ACC112 (cell line): ENCODE measurements at regions not wholly inside any gene's neighbourhood (a gene's known extent, or its start where the extent isn't known, plus 50 kb on each side); places are given as distances from the start of the nearest gene placed in this dataset.
"Not testable (repeated sequence)": the region's sequence is repeated elsewhere in the genome, so short reads cannot be mapped to it uniquely, and the experiment has no call there.

Experiments used
- H2AFZ ChIP-seq: fragments of 200-600 bp; sonication (generic); one replicate; pipeline ENCODE4 v1.6.0; 2017; ENCODE audit warnings: antibody characterized with exemption, low read length; ENCODE audit not compliant: unreplicated experiment
- H3K27ac ChIP-seq: fragments of 200-600 bp; sonication (generic); 2 replicates; pipeline ENCODE4 v1.5.1; 2014; ENCODE audit warnings: low read depth, mild to moderate bottlenecking, antibody characterized with exemption, low read length, moderate library complexity
- H3K27me3 ChIP-seq: fragments of 200-600 bp; sonication (generic); 2 replicates; pipeline ENCODE4 v1.6.1; 2014; ENCODE audit warnings: mild to moderate bottlenecking, antibody characterized with exemption, low read length, moderate library complexity, mixed read lengths; ENCODE audit not compliant: insufficient read depth
- H3K36me3 ChIP-seq: fragments of 200-600 bp; sonication (generic); 2 replicates; pipeline ENCODE4 v1.6.1; 2016; ENCODE audit warnings: mild to moderate bottlenecking, antibody characterized with exemption, low read length, moderate library complexity, mixed read lengths; ENCODE audit not compliant: insufficient read depth
- H3K4me1 ChIP-seq: fragments of 200-600 bp; sonication (generic); one replicate; pipeline ENCODE4 v1.6.1; 2016; ENCODE audit warnings: low read length, mixed read lengths; ENCODE audit not compliant: insufficient read depth, unreplicated experiment, control insufficient read depth
- H3K4me3 ChIP-seq: fragments of 200-600 bp; sonication (generic); 2 replicates; pipeline ENCODE4 v1.5.1; 2014; ENCODE audit warnings: mild to moderate bottlenecking, low read depth, low read length
- H3K79me2 ChIP-seq: fragments of 200-600 bp; sonication (generic); one replicate; pipeline ENCODE4 v1.6.0; 2016; ENCODE audit warnings: low read length; ENCODE audit not compliant: control insufficient read depth, unreplicated experiment, insufficient read depth

- Histone ChIP-seq H3K4me3 (no peak overlapping the region), H3K27me3 (no peaks in the 10 kb centered on the region), H3K79me2 (no peaks in the 10 kb centered on the region), H2AFZ (no peak overlapping the region), H3K36me3 (no peaks in the 10 kb centered on the region), H3K4me1 (no peaks in the 10 kb centered on the region), H3K27ac (no peak overlapping the region)
Measured at GRCh38 chr18:71075147-71075546, 786.3 kb downstream of the SOCS6 start.

DNA sequence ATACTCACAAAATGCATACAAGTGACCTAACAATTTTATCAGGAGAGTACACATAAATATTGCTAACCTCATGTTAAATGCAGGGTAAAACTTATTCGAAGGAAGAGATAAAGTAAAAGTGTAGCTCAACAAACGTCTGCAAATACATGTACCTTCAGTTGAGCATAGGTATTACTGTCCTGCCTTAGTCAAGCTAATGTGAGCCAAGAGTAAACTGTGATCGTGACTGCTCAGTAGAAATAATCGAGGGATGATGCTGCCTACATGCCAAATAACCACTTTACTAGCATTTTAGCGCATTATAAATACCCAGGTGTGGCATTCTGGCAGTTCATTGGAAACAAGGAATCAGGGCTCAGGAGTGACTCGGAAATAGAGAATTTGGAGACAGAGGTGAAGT is 779.5 kb downstream of the SOCS6 start:
- Histone ChIP-seq H3K36me3 (no peaks in the 10 kb centered on the region), H3K27me3 (no peaks in the 10 kb centered on the region), H3K4me1 (no peaks in the 10 kb centered on the region), H2AFZ (no peak overlapping the region), H3K4me3 (no peak overlapping the region), H3K27ac (no peak overlapping the region), H3K79me2 (no peaks in the 10 kb centered on the region)

- no peaks in the 10 kb centered on the region for H3K79me2 ChIP-seq
- no peaks in the 10 kb centered on the region for H3K36me3 ChIP-seq
- no peak overlapping the region for H3K4me3 ChIP-seq
- H3K27ac ChIP-seq = no peak overlapping the region
- no peaks in the 10 kb centered on the region for H3K4me1 ChIP-seq
- no peaks in the 10 kb centered on the region for H3K27me3 ChIP-seq
- no peak overlapping the region for H2AFZ ChIP-seq
Measured at GRCh38 chr18:71049893-71050292, 761.0 kb downstream of the SOCS6 start.

DNA sequence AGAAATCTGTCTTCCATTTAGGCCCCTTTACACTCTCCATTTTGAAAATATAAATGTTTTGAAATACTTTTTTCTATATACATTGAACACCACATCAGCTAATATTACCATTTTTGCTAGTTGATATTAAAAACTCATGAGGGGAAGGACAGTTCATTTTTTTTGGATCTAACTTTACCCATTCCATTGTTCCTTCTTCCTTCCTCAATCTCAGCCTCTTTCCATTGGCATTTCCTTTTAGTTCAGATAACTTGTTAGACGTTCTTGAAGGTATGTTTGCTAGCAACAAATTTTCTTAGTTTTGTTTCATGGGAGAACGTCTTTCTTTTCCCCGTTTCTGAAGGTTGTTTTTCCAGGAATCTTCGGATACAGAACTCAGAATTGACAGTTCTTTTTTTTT is 759.0 kb downstream of the SOCS6 start:
- Histone ChIP-seq H2AFZ (peak overlapping the region; percentile 49), H3K4me3 (no peak overlapping the region), H3K27ac (no peak overlapping the region), H3K79me2 (no peaks in the 10 kb centered on the region), H3K36me3 (no peaks in the 10 kb centered on the region), H3K27me3 (no peaks in the 10 kb centered on the region), H3K4me1 (no peaks in the 10 kb centered on the region)

GRCh38 chr18:71045331-71046065 is 756.7 kb downstream of the SOCS6 start:
- Histone ChIP-seq H3K36me3 (no peaks in the 10 kb centered on the region), H3K4me1 (no peaks in the 10 kb centered on the region), H3K27ac (no peak overlapping the region), H3K4me3 (no peak overlapping the region), H2AFZ (no peak overlapping the region), H3K27me3 (no peaks in the 10 kb centered on the region), H3K79me2 (no peaks in the 10 kb centered on the region)

- Histone ChIP-seq H2AFZ (no peak overlapping the region), H3K27me3 (no peaks in the 10 kb centered on the region), H3K4me3 (no peak overlapping the region)
Measured at GRCh38 chr18:71040161-71040560, 751.3 kb downstream of the SOCS6 start.

DNA sequence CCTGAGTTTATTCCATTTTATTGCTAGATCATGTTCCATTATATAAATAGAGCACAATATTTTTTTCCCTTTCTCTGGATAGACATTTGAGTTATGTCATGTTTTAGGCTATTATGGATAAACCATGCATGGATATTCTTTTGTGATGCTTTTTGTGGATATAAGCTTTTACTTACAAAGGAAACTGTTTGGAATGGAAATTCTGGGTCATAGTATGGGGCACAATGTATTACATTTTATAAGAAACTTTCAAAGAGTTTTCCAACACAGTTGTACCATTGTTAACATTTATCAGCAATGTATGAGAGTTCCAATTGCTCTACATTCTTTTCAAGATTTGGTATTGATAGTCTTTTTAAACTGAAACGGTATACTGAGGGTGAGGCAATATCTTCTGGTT is 749.4 kb downstream of the SOCS6 start:
- Histone ChIP-seq H3K36me3 (no peaks in the 10 kb centered on the region), H2AFZ (no peak overlapping the region), H3K4me3 (no peak overlapping the region), H3K27ac (peak overlapping the region; percentile 87), H3K4me1 (peaks cover 24% of the 10 kb centered on the region), H3K79me2 (no peaks in the 10 kb centered on the region), H3K27me3 (no peaks in the 10 kb centered on the region)

More at GRCh38 chr18:71040161-71040560, 751.3 kb downstream of the SOCS6 start:
- Histone ChIP-seq H3K79me2 (no peaks in the 10 kb centered on the region), H3K27ac (no peak overlapping the region), H3K36me3 (no peaks in the 10 kb centered on the region), H3K4me1 (peaks cover 18% of the 10 kb centered on the region)

GRCh38 chr18:71036783-71037182 is 747.9 kb downstream of the SOCS6 start:
- Histone ChIP-seq H3K27me3 (no peaks in the 10 kb centered on the region), H2AFZ (peak overlapping the region; percentile 9), H3K27ac (peak overlapping the region; percentile 87), H3K4me1 (peaks cover 24% of the 10 kb centered on the region), H3K79me2 (no peaks in the 10 kb centered on the region), H3K36me3 (no peaks in the 10 kb centered on the region), H3K4me3 (peak overlapping the region; percentile 21; the same call in 1 of the 2 replicates)

DNA sequence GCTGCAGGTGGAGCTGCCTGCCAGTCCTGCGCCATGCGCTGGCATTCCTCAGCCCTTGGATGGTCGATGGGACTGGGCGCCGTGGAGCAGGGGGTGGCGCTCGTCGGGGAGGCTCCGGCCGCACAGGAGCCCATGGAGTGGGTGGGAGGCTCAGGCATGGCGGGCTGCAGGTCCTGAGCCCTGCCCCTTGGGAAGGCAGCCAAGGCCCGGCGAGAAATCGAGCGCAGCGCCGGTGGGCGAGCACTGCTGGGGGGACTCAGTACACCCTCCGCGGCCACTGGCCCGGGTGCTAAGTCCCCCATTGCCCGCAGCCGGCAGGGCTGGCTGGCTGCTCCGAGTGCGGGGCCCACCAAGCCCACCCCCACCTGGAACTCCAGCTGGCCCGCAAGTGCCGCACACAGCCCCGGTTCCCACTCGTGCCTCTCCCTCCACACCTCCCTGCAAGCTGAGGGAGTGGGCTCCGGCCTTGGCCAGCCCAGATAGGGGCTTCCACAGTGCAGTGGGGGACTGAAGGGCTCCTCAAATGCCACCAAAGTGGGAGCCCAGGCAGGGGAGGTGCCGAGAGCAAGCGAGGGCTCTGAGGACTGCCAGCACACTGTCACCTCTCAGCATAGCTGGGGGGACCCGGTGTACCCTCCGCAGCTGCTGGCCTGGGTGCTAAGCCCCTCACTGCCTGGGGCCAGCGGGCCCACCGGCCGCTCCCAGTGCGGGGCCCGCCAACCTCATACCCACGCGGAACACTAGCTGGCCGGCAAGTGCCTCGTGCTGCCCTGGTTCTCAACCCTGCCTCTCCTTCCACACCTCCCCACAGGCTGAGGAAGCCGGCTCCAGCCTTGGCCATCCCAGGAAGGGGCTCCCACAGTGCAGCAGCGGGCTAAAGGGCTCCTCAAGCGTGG is 742.7 kb downstream of the SOCS6 start:
- H3K4me1 ChIP-seq = peaks cover 15% of the 10 kb centered on the region
- not testable (repeated sequence) for H2AFZ ChIP-seq, H3K27me3 ChIP-seq

DNA sequence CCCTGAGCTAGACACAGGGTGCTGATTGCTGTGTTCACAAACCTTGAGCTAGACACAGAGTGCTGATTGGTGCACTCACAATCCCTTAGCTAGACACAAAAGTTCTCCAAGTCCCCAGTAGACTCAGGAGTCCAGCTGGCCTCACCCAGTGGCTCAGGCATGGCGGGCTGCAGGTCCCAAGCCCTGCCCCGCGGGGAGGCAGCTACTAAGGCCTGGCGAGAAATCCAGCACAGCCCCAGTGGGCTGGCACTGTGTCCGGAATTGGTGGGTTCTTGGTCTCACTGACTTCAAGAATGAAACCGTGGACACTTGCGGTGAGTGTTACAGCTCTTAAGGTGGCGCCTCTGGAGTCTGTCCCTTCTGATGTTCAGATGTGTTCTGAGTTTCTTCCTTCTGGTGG is 741.2 kb downstream of the SOCS6 start:
- not testable (repeated sequence) for H3K79me2 ChIP-seq

More for the DNA sequence above, 742.7 kb downstream of the SOCS6 start:
- H3K36me3 ChIP-seq, H3K27ac ChIP-seq, H3K4me3 ChIP-seq, H3K79me2 ChIP-seq: not testable (repeated sequence)

More for the DNA sequence above, 741.2 kb downstream of the SOCS6 start:
- H3K36me3 ChIP-seq, H3K4me1 ChIP-seq, H2AFZ ChIP-seq, H3K4me3 ChIP-seq, H3K27me3 ChIP-seq, H3K27ac ChIP-seq: not testable (repeated sequence)
